Sigmoid colon (tissue), 4 donors: ENCODE measurements at regions not wholly inside any gene's neighbourhood (a gene's known extent, or its start where the extent isn't known, plus 50 kb on each side); places are given as distances from the start of the nearest gene placed in this dataset.

Experiments
- CTCF ChIP-seq, 4 experiments: fragments of 450-650 bp in 3 of 4; fragments of 200-600 bp in 1 of 4; IDR thresholded peaks; one replicate each; pipeline ENCODE4 v1.5.1; 2016 to 2019; ENCODE audit warnings: antibody characterized with exemption in 4 of 4, mild to moderate bottlenecking in 3 of 4, moderate library complexity in 2 of 4
- POLR2AphosphoS5 ChIP-seq, 4 donors: sonication (generic); formaldehyde crosslinking; IDR thresholded peaks; one replicate each; pipeline ENCODE4 v1.6.1; 2017; ENCODE audit warnings: antibody characterized with exemption in 4 of 4

- TF ChIP-seq CTCF (IDR thresholded peaks at IDR 0.05) (no peak), POLR2AphosphoS5 (IDR thresholded peaks at IDR 0.05) (no peak)
Measured at GRCh38 chr9:85129514-85129913, 460.0 kb downstream of the NTRK2 start.
